Left ventricle myocardium superior (tissue), 1 donor: ENCODE measurements at regions not wholly inside any gene's neighbourhood (a gene's known extent, or its start where the extent isn't known, plus 50 kb on each side); places are given as distances from the start of the nearest gene placed in this dataset.

ENCODE experiments used
- ATAC-seq: fragments of 200-7000 bp; cut with Tn5 transposase; one replicate; pipeline ENCODE4 v1.9.1; 2020; ENCODE audit warnings: mild to moderate bottlenecking, moderate library complexity
- DNase-seq: peaks from one replicate; pipeline ENCODE4 v3.0.0-alpha.2; 2020
- intact Hi-C: fragments of 100-400 bp; cut with micrococcal nuclease; formaldehyde crosslinking; loops from one replicate; pipeline ENCODE4 v1.11.0; 2022
- donor health status: DM: no; HTN: yes; CAD: no; lungs with severe emphysema.

- ATAC-seq (no peak), DNase-seq (no peak)
- intact Hi-C loops = no loop called here
Observed at GRCh38 chr11:79678780-79679452, 238.1 kb upstream of the TENM4 start.

GRCh38 chr11:79676396-79676795, 235.6 kb upstream of the TENM4 start:
- no peak for ATAC-seq
- intact Hi-C loops = no loop called here
- DNase-seq = no peak

- ATAC-seq (no peak), DNase-seq (no peak)
- intact Hi-C loops = no loop called here
Observed at GRCh38 chr11:79675081-79675480, 234.3 kb upstream of the TENM4 start.

GRCh38 chr11:79672786-79673185, 232.0 kb upstream of the TENM4 start:
- intact Hi-C loops = no loop called here
- ATAC-seq = no peak
- DNase-seq = no peak

GRCh38 chr11:79671401-79671800, 230.6 kb upstream of the TENM4 start:
- no peak for ATAC-seq
- DNase-seq = no peak
- intact Hi-C loops = no loop called here

GRCh38 chr11:79670882-79671281, 230.1 kb upstream of the TENM4 start:
- no peak for DNase-seq
- ATAC-seq = no peak
- intact Hi-C loops = no loop called here

- ATAC-seq = peak; percentile 42
Observed at GRCh38 chr11:79668575-79668974, 227.7 kb upstream of the TENM4 start.

GRCh38 chr11:79667380-79667779, 226.6 kb upstream of the TENM4 start:
- no peak for ATAC-seq
- intact Hi-C loops = no loop called here
- no peak for DNase-seq

More at GRCh38 chr11:79668575-79668974, 227.7 kb upstream of the TENM4 start:
- intact Hi-C loops = no loop called here
- DNase-seq = peak; percentile 26

- ATAC-seq = peak; percentile 81
- intact Hi-C loops = no loop called here
- peak; percentile 22 for DNase-seq
Observed at GRCh38 chr11:79663017-79663416, 222.2 kb upstream of the TENM4 start.

- intact Hi-C loops = no loop called here
- DNase-seq (no peak), ATAC-seq (no peak)
Observed at GRCh38 chr11:79661373-79661772, 220.5 kb upstream of the TENM4 start.

GRCh38 chr11:79648766-79649520, 208.1 kb upstream of the TENM4 start:
- no peak for DNase-seq
- intact Hi-C loops = no loop called here
- ATAC-seq = no peak

GRCh38 chr11:79637219-79637618, 196.4 kb upstream of the TENM4 start:
- intact Hi-C loops = no loop called here
- DNase-seq = no peak
- no peak for ATAC-seq

GRCh38 chr11:79634905-79635304, 194.1 kb upstream of the TENM4 start:
- intact Hi-C loops = no loop called here
- ATAC-seq (no peak), DNase-seq (no peak)

- DNase-seq (no peak), ATAC-seq (no peak)
- intact Hi-C loops = no loop called here
Observed at GRCh38 chr11:79627281-79627680, 186.5 kb upstream of the TENM4 start.

- DNase-seq (no peak), ATAC-seq (no peak)
- intact Hi-C loops = no loop called here
Observed at GRCh38 chr11:79626135-79627075, 185.6 kb upstream of the TENM4 start.

GRCh38 chr11:79623375-79623774, 182.5 kb upstream of the TENM4 start:
- ATAC-seq (no peak), DNase-seq (no peak)
- intact Hi-C loops = no loop called here

GRCh38 chr11:79617561-79617960, 176.7 kb upstream of the TENM4 start:
- DNase-seq (no peak), ATAC-seq (no peak)
- intact Hi-C loops = no loop called here

- intact Hi-C loops = no loop called here
- ATAC-seq (no peak), DNase-seq (no peak)
Observed at GRCh38 chr11:79616392-79616851, 175.6 kb upstream of the TENM4 start.

- intact Hi-C loops = no loop called here
- no peak for ATAC-seq
Observed at GRCh38 chr11:79615425-79615824, 174.6 kb upstream of the TENM4 start.

GRCh38 chr11:79610678-79611077, 169.8 kb upstream of the TENM4 start:
- ATAC-seq (no peak), DNase-seq (no peak)
- intact Hi-C loops = no loop called here

More at GRCh38 chr11:79615425-79615824, 174.6 kb upstream of the TENM4 start:
- DNase-seq = no peak
